GM21576 (cell line): ENCODE measurements at regions not wholly inside any gene's neighbourhood (a gene's known extent, or its start where the extent isn't known, plus 50 kb on each side); places are given as distances from the start of the nearest gene placed in this dataset.
"Not testable (repeated sequence)": the region's sequence is repeated elsewhere in the genome, so short reads cannot be mapped to it uniquely, and the experiment has no call there.

Experiments
- ATAC-seq: cut with Tn5 transposase; IDR thresholded peaks from one replicate; pipeline ENCODE4 v1.9.1; 2021; ENCODE audit warnings: mild to moderate bottlenecking, moderate library complexity; ENCODE audit not compliant: unreplicated experiment

GRCh38 chr20:53676987-53677386 is 83.3 kb upstream of the ZNF217 start:
- no peak for ATAC-seq

GRCh38 chr20:53676519-53676822 is 82.8 kb upstream of the ZNF217 start:
- no peak for ATAC-seq

DNA sequence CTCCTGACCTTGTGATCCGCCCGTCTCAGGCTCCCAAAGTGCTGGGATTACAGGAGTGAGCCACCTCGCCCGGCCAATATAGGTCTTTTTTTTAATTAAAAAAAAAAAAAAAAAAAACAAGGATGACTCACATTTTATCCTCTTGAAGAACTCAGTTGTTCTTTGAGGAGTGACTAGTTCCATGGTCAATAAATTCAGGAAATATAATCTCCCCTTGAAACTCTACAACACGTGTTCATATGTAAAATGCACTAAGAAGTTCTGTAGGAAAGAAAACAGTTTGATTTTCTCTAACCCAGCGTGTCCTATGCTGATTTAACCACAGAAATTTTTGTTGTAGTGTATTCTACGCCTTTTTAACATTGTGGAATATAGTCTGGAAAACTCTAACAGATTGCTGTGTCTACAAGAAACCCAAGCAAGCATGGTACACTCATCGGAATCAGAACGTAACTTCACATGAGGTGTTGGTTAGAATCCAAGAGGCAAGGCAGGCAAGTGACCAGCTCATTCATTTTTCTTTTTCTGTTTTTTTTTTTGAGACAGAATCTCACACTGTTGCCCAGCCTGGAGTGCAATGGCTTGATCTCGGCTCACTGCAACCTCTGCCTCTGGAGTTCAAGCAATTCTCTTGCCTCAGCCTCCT is 79.0 kb upstream of the ZNF217 start:
- ATAC-seq, result no peak

DNA sequence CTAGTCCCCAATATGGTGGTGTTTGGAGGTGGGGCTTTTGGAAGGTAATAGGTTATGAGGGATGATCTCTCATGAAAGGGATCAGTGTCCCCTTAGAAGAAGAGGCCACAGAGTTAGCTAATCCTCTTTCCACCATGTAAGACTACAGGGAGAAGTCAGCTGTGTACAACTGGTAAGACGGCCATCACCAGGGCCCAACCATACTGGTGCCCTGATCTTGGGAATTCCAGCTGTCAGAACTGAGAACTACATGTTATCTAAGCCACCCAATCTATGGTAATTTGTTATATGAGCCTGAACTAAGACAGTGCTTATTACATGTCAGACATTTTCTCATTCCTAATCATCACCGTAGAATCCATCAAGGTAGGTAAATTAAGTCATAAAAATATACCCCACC is 77.7 kb upstream of the ZNF217 start:
- ATAC-seq, result no peak

- not testable (repeated sequence) for ATAC-seq
Measured at GRCh38 chr20:53669517-53670313, 76.1 kb upstream of the ZNF217 start.

- no peak for ATAC-seq
Measured at GRCh38 chr20:53668992-53669391, 75.4 kb upstream of the ZNF217 start.

DNA sequence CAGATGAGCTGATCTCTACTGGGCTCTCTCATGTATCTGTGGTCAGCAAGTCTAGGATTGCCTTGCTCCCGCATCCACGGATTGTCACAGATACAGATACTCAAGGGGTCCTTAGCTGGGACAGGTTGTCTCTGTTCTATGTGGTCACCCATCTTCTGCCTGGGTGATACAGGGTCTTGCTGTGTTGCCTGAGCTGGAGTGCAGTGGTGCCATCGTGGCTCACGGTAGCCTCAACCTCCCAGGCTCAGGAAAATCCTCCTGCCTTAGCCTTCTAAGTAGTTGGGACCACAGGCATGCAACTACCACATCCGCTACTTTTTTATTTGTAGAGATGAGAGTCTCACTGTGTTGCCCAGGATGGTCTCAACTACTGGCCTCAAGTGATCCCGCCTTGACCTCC is 72.5 kb upstream of the ZNF217 start:
- ATAC-seq, result no peak

- no peak for ATAC-seq
Measured at GRCh38 chr20:53664121-53664520, 70.5 kb upstream of the ZNF217 start.

DNA sequence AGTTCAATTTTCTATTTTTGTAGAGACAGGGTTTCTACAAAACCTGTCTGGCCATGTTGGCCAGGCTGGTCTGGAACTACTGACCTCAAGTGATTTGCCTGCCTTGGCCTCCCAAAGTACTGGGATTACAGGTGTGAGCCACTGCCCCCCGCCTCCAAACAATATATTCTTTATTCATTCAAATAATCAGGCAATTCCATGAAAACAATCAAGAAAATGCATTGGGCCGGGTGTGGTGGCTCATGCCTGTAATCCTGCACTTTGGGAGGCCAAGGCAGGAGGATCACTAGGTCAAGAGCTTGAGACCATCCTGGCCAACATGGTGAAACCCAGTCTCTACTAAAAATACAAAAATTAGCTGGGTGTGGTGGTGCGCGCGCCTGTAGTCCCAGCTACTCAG is 69.9 kb upstream of the ZNF217 start:
- ATAC-seq, result not testable (repeated sequence)

DNA sequence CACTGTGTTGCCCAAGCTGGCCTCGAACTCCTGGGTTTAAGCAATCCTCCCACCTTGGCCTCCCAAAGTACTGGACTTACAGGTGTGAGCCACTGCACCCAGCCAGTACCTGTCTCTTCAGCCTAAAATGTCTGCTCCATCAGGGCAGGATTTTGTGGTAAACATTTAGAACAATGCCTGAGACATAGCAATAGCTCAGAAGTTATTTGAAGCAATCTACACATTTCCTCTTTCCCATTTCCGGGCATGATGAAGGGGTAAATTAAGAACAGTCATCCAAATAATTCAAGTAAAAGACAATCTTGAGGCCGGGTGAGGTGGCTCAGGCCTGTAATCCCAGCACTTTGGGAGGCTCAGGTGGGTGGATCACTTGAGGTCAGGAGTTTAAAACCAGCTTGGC is 69.0 kb upstream of the ZNF217 start:
- no peak for ATAC-seq

DNA sequence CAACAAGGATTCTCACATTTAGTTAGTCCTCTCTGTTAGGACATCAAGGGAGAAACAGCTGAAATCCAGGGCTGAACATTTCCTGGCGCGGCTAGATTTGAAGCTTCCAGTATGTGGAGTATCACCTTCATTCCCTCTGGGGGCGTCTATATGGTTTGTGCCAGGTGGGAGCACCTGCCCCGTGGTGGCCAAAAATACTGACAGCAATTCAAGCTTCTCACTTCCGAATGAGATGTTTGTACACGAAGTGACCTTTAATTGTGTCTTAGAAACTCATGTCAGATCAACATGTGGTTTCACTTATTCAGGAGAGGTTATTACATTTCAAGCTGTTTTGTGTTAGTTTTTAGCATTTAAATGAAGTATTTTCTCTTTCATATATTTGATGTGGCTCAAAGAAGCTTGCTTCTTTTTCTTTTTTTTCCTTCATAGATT is 67.3 kb upstream of the ZNF217 start:
- ATAC-seq, result no peak

DNA sequence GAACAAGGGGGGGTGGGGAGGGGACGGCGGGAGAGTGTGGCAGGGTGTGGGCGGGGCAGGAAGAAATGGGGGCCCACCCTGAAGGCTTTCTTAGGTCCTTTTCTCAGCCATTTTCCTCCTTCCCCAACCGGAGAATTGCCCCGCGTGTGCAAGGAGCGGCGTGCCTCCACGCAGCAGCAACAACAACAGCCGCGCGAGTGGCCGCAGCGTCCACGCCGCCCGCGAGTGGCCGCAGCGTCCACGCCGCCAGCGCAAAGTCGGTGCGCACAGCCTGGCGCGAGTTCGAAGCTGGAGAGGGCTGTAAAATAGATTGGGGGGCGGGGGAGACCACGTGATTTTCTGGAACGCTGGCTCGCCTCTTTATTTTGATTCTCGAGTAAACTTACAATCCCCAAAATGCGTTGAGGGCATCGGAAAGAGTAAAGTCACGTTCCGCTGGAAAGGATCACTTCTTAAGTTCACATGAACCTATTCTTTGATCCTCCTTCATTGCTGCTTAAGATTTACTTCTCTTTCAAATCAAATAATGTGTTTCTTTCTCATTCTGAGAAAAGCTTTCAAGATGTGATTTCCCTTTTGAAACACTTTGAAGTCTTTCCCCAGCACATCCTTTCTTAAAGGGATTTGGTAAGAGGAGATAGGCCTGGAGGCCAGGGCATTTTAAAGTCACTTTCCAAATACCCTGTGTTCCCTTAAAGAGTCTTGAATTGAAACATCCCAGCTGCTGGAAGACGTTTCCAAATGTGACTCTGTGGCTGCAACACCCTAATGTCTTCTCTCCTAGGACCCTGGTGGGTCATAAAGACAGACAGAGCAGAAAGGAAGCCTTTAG is 66.7 kb upstream of the ZNF217 start:
- no peak for ATAC-seq

DNA sequence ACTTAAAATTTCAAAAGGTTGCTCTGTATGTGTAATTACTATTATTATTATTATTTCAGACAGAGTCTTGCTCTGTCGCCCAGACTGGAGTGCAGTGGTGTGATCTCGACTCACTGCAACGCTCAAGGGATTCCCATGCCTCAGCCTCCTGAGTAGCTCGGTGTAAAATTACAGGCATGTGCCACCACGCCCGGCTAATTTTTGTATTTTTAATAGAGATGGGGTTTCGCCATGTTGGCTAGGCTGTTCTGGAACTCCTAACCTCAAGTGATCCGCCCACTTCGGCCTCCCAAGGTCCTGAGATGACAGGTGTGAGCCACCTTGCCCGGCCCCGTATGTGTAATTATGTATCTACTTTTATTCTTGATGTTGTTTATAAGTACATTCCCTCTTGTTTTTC is 65.3 kb upstream of the ZNF217 start:
- ATAC-seq, result no peak

DNA sequence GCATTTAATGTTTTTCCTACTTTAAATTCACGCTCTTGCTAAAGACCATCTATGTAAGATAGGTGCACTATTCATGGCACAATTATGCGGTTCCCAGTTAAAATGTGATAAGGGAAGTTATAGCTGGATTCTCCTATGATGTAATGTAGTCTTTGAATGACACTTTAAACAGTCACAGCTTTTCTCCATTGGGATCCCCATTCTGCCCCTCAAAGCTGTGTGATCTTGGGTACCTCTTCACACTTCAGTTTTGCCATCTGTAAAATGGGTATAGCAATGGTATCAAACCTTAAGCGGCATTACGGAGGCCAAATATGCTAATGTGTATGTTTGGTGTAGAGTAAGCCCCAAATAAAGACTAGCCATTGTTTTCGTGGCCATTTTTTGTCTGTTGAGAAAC is 64.7 kb upstream of the ZNF217 start:
- ATAC-seq, result no peak

DNA sequence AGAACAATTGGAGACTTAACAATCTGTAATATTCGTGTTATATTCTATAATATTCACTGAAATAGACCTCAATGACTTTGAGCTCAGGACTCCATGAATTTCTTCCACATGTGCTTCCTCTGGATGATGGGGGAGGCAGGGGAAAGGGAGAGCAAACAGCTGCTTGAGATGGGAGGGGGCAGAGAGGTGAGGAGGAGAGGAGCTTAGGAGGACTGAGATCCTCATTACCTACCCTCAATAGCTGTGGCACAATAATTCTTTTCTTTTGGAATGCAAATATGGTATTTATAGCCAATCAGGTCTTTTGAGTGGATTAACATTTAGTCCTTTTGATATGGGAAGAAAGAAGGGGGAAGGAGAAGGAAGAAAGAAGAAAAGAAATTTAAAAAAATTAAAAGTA is 64.1 kb upstream of the ZNF217 start:
- no peak for ATAC-seq

DNA sequence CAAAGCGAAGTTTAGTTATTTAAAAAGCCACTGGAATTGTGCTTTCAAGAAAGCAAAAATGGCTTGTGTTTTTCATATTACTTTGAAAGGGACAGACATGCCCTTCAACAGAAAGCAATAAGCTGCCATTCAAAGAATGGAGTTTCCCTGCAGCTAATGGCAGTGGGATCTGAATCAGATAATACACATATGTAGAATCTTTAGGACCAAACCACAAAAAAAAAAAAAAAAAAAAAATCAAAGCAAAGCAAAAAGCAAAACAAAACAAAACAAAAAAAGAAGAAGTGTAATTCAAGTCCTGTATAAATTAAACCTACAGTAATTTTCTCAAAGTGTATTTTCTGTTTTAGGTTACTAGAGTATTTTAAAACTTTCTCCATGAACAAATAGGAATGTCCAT is 63.6 kb upstream of the ZNF217 start:
- ATAC-seq, result no peak

- ATAC-seq, result no peak
Measured at GRCh38 chr20:53656293-53657202, 62.9 kb upstream of the ZNF217 start.

GRCh38 chr20:53655625-53656292 is 62.1 kb upstream of the ZNF217 start:
- no peak for ATAC-seq

DNA sequence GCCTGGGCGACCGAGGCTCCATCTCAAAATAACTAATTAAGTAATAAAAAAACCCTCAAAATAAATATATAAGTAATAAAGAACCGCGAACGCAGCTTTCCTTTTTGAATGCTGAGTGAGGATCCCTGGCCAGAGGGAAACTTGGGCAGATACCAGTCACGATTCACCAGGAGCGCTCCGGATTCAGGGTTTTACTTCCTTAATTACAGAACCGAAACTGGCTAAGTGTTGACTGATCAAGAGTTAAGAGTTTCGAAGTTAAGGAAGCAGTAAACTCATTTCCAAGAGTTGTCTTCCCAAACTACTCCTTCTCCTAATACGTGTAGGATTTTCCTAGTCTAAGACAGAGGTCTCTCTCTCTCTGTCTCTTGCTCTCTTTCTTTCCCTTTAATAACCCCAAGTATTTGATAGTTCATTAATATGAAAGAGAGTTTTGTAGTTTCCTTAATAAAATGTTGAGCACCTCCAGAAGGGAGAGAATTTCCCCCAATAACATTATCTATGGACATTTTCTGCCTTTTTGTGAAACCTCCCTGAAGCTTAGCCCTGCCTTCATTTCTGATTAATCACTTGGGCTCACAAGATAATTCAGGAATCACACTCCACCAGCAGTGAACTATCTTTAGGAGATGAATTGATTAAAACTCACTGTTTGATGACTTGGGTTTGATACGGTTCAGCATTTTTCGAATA is 61.4 kb upstream of the ZNF217 start:
- no peak for ATAC-seq

DNA sequence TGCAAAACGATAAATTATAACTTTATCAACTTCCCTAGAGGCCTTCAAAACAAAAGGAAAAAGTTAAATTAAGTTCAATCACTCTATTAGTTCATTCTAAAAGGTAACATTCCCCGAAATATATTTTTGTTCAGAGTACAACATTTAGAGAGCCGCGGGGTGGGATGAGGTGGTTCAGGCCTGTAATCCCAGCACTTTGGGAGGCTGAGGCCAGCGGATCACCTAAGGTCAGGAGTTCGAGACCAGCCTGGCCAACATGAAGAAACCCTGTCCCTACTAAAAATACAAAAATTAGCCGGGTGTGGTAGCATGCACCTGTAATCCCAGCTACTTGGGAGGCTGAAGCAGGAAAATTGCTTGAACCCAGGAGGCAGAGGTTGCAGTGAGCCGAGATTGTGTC is 60.9 kb upstream of the ZNF217 start:
- not testable (repeated sequence) for ATAC-seq
